ENCODE measurements at regions not wholly inside any gene's neighbourhood (a gene's known extent, or its start where the extent isn't known, plus 50 kb on each side); places are given as distances from the start of the nearest gene placed in this dataset.

- intact Hi-C loops (cut with micrococcal nuclease; ENCODE audit: unreplicated experiment) (no loop called here), in situ Hi-C loops (cut with HindIII; ENCODE audit: extremely low pct_ligation_motif_present, low pct_unique_long_range_greater_than_20kb) (no loop called here)
- CTCF ChIA-PET (ENCODE audit: low intra/inter-chr PET ratio, low total read pairs) = no interaction called here
- WGBS (ENCODE audit: low lambda C conversion rate) = 29% methylated on average over 2 of the region's 2 CpGs
- Histone ChIP-seq H3K9ac (ENCODE audit: insufficient read depth, low read depth, low read length) (no peak overlapping the region), H2AFZ (ENCODE audit: low read length) (no peak overlapping the region), H3K36me3 (replicated peaks in 1 of 2; ENCODE audit: control insufficient read depth in 1 of 2, insufficient read depth in 2 of 2, low read length in 2 of 2) (no peaks in the 10 kb centered on the region), H3K27me3 (ENCODE audit: control insufficient read depth in 1 of 2, insufficient read depth in 2 of 2, low read length in 2 of 2) (no peaks in the 10 kb centered on the region), H4K20me1 (ENCODE audit: insufficient read depth, low read length) (no peaks in the 10 kb centered on the region), H3K4me1 (ENCODE audit: insufficient read depth, low read length) (no peaks in the 10 kb centered on the region), H3K27ac (ENCODE audit: extremely low read length, insufficient read depth, low read length) (no peak overlapping the region), H3K4me2 (ENCODE audit: low read depth, low read length) (no peak overlapping the region), H3K79me2 (ENCODE audit: insufficient read depth, low read length) (no peaks in the 10 kb centered on the region), H3K9me3 (ENCODE audit: low read length) (peaks cover 59% of the 10 kb centered on the region), H3K4me3 (replicated peaks in 1 of 3; ENCODE audit: insufficient read depth in 1 of 3, low read depth in 2 of 3, low read length in 3 of 3) (no peak overlapping the region)
- TF ChIP-seq KLF6 (CRISPR knock-in tag; IDR thresholded peaks at IDR 0.05) (no peak), ZBTB40 (IDR thresholded peaks at IDR 0.05) (no peak), ZBTB40 (CRISPR knock-in tag; IDR thresholded peaks at IDR 0.05) (peak; percentile 83)
- FAIRE-seq (no peak), ATAC-seq (no peak), DNase-seq (ENCODE audit: low spot score) (no peak)
- BruUV-seq (replicated peaks) = no TSS peak
- POLR2A ChIA-PET = no interaction called here
Observed at GRCh38 chr20:52585333-52585732, 386.8 kb upstream of the TSHZ2 start.
